Retinal pigment epithelial cell (primary cell): ENCODE measurements at regions not wholly inside any gene's neighbourhood (a gene's known extent, or its start where the extent isn't known, plus 50 kb on each side); places are given as distances from the start of the nearest gene placed in this dataset.

Experiments
- DNase-seq: peaks from one replicate; pipeline ENCODE4 v3.0.0-alpha.2; 2010; ENCODE audit warnings: low read depth
- H3K4me3 ChIP-seq: 2 replicates; pipeline ENCODE4 v1.5.1; 2011; ENCODE audit warnings: mild to moderate bottlenecking, low read length, control low read depth, moderate library complexity
- CTCF ChIP-seq: conservative IDR thresholded peaks from 2 replicates; pipeline ENCODE4 v1.5.1; 2011; ENCODE audit warnings: low read depth, low read length, control low read depth, inconsistent platforms

- no peak for TF ChIP-seq CTCF
- no peak overlapping the region for H3K4me3 ChIP-seq
- peak; percentile 6 for DNase-seq
Observed at GRCh38 chr12:89173096-89173495, 179.2 kb downstream of the DUSP6 start.

- no peak overlapping the region for H3K4me3 ChIP-seq
- no peak for TF ChIP-seq CTCF
- no peak for DNase-seq
Observed at GRCh38 chr12:89172224-89172623, 180.1 kb downstream of the DUSP6 start.

GRCh38 chr12:89169321-89169720 is 183.0 kb downstream of the DUSP6 start:
- no peak overlapping the region for H3K4me3 ChIP-seq
- no peak for DNase-seq

GRCh38 chr12:89167986-89168385 is 184.3 kb downstream of the DUSP6 start:
- no peak for TF ChIP-seq CTCF
- DNase-seq, result no peak
- no peak overlapping the region for H3K4me3 ChIP-seq

More at GRCh38 chr12:89169321-89169720, 183.0 kb downstream of the DUSP6 start:
- no peak for TF ChIP-seq CTCF

GRCh38 chr12:89166525-89166934 is 185.8 kb downstream of the DUSP6 start:
- H3K4me3 ChIP-seq, result no peak overlapping the region
- no peak for DNase-seq
- no peak for TF ChIP-seq CTCF

- no peak for DNase-seq
- no peak overlapping the region for H3K4me3 ChIP-seq
- TF ChIP-seq CTCF, result no peak
Observed at GRCh38 chr12:89166121-89166520, 186.2 kb downstream of the DUSP6 start.

- TF ChIP-seq CTCF, result no peak
- H3K4me3 ChIP-seq, result no peak overlapping the region
- DNase-seq, result no peak
Observed at GRCh38 chr12:89165703-89166102, 186.6 kb downstream of the DUSP6 start.
